Testis (tissue), 2 donors: ENCODE measurements at regions not wholly inside any gene's neighbourhood (a gene's known extent, or its start where the extent isn't known, plus 50 kb on each side); places are given as distances from the start of the nearest gene placed in this dataset.

Experiments
- POLR2A ChIP-seq: fragments of 450-650 bp; IDR thresholded peaks from one replicate; pipeline ENCODE4 v1.6.1; 2017; ENCODE audit warnings: antibody characterized with exemption, mild to moderate bottlenecking, moderate library complexity
- TF ChIP-seq, protein P1 (sequence below), 3 experiments: fragments of 450-650 bp in 2 of 3; fragments of 200-600 bp in 1 of 3; sonication (generic) in 1 of 3; IDR thresholded peaks; one replicate each; pipeline ENCODE4 v1.5.1; 2016 to 2019; ENCODE audit warnings: antibody characterized with exemption in 3 of 3, mild to moderate bottlenecking in 2 of 3, moderate library complexity in 1 of 3

DNA sequence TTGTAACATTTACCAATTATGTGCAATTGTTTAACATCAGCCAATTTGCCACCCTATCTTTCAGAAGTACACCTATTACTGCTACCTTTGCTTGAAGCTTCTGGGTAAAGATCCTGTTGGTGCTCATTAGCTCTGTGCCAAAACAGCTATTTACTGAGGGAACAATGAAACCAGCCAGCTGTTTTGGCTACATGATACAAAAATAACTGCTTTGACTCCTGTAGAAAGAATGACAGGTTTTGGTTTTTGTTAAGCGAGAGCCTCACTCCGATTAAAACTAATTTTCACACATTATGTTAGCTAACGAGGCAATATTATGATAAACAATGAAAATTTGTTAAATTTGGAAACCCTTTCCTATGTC, 907.0 kb downstream of the EPHA4 start:
- TF ChIP-seq, protein P1, sequence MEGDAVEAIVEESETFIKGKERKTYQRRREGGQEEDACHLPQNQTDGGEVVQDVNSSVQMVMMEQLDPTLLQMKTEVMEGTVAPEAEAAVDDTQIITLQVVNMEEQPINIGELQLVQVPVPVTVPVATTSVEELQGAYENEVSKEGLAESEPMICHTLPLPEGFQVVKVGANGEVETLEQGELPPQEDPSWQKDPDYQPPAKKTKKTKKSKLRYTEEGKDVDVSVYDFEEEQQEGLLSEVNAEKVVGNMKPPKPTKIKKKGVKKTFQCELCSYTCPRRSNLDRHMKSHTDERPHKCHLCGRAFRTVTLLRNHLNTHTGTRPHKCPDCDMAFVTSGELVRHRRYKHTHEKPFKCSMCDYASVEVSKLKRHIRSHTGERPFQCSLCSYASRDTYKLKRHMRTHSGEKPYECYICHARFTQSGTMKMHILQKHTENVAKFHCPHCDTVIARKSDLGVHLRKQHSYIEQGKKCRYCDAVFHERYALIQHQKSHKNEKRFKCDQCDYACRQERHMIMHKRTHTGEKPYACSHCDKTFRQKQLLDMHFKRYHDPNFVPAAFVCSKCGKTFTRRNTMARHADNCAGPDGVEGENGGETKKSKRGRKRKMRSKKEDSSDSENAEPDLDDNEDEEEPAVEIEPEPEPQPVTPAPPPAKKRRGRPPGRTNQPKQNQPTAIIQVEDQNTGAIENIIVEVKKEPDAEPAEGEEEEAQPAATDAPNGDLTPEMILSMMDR (IDR thresholded peaks at IDR 0.05), result no peak
- no peak for TF ChIP-seq POLR2A
